ENCODE measurements at regions not wholly inside any gene's neighbourhood (a gene's known extent, or its start where the extent isn't known, plus 50 kb on each side); places are given as distances from the start of the nearest gene placed in this dataset.

- no peak overlapping the region for H3K27ac ChIP-seq (ENCODE audit: low read length)
- ChIA-PET POLR2A (no interaction called here), CTCF (no interaction called here)
- H3K9me3 ChIP-seq (ENCODE audit: control insufficient read depth, insufficient read depth, low read depth, low read length): no peaks in the 10 kb centered on the region
- no peak for ATAC-seq
- in situ Hi-C loops (cut with HindIII; ENCODE audit: low pct_unique_long_range_greater_than_20kb, low sequenced_read_pairs) (no loop called here), intact Hi-C loops (cut with micrococcal nuclease; ENCODE audit: unreplicated experiment) (no loop called here)
- DNase-seq (ENCODE audit: low read depth, low spot score): no peak
- no peaks in the 10 kb centered on the region for H3K27me3 ChIP-seq (ENCODE audit: control insufficient read depth, insufficient read depth, low read length)
- TF ChIP-seq POLR2AphosphoS5 (IDR thresholded peaks at IDR 0.05; ENCODE audit: low read depth, low read length): no peak
- TF ChIP-seq TCF7L2 (IDR thresholded peaks at IDR 0.05; ENCODE audit: low read depth, low read length): no peak
- TF ChIP-seq SIN3A (IDR thresholded peaks at IDR 0.05; ENCODE audit: borderline replicate concordance, insufficient read depth, low read depth, low read length): no peak
- TF ChIP-seq REST (IDR thresholded peaks at IDR 0.05; ENCODE audit: insufficient read depth in 1 of 2, low read depth in 2 of 2, low read length in 1 of 2): no peak
- TF ChIP-seq CTCF (IDR thresholded peaks at IDR 0.05): no peak
- H3K36me3 ChIP-seq (ENCODE audit: control insufficient read depth, insufficient read depth, low read length): no peaks in the 10 kb centered on the region
- no peak overlapping the region for H3K4me3 ChIP-seq (ENCODE audit: low read depth in 2 of 2, low read length in 2 of 2)
- no TSS peak for BruUV-seq (replicated peaks)
- no peaks in the 10 kb centered on the region for H3K4me1 ChIP-seq (ENCODE audit: control insufficient read depth, insufficient read depth, low read length)
These were observed 163.7 kb upstream of the SLC30A5 start for GRCh38 chr5:68930139-68930538.

- no peak overlapping the region for H3K4me3 ChIP-seq (ENCODE audit: low read depth in 2 of 2, low read length in 2 of 2)
- H3K36me3 ChIP-seq (ENCODE audit: control insufficient read depth, insufficient read depth, low read length): no peaks in the 10 kb centered on the region
- ATAC-seq (no peak), DNase-seq (ENCODE audit: low read depth, low spot score) (no peak)
- intact Hi-C loops (cut with micrococcal nuclease; ENCODE audit: unreplicated experiment): no loop called here
- H3K4me1 ChIP-seq (ENCODE audit: control insufficient read depth, insufficient read depth, low read length): no peaks in the 10 kb centered on the region
- in situ Hi-C loops (cut with HindIII; ENCODE audit: low pct_unique_long_range_greater_than_20kb, low sequenced_read_pairs): no loop called here
- CTCF ChIA-PET: no interaction called here
- POLR2A ChIA-PET: no interaction called here
- no peaks in the 10 kb centered on the region for H3K27me3 ChIP-seq (ENCODE audit: control insufficient read depth, insufficient read depth, low read length)
- no TSS peak for BruUV-seq (replicated peaks)
- H3K27ac ChIP-seq (ENCODE audit: low read length): no peak overlapping the region
- H3K9me3 ChIP-seq (ENCODE audit: control insufficient read depth, insufficient read depth, low read depth, low read length): no peaks in the 10 kb centered on the region
- TF ChIP-seq CTCF (IDR thresholded peaks at IDR 0.05) (no peak), SIN3A (IDR thresholded peaks at IDR 0.05; ENCODE audit: borderline replicate concordance, insufficient read depth, low read depth, low read length) (no peak), REST (IDR thresholded peaks at IDR 0.05; ENCODE audit: insufficient read depth in 1 of 2, low read depth in 2 of 2, low read length in 1 of 2) (no peak), TCF7L2 (IDR thresholded peaks at IDR 0.05; ENCODE audit: low read depth, low read length) (no peak), POLR2AphosphoS5 (IDR thresholded peaks at IDR 0.05; ENCODE audit: low read depth, low read length) (no peak)
These were observed 160.9 kb upstream of the SLC30A5 start for GRCh38 chr5:68932830-68933434.
